GF-D8 (cell line): ENCODE measurements at regions not wholly inside any gene's neighbourhood (a gene's known extent, or its start where the extent isn't known, plus 50 kb on each side); places are given as distances from the start of the nearest gene placed in this dataset.
"Not testable (repeated sequence)": the region's sequence is repeated elsewhere in the genome, so short reads cannot be mapped to it uniquely, and the experiment has no call there.

Experiments used
- DNase-seq: peaks from one replicate; lab custom pipeline; 2025; lab: John Stamatoyannopoulos, UW

DNA sequence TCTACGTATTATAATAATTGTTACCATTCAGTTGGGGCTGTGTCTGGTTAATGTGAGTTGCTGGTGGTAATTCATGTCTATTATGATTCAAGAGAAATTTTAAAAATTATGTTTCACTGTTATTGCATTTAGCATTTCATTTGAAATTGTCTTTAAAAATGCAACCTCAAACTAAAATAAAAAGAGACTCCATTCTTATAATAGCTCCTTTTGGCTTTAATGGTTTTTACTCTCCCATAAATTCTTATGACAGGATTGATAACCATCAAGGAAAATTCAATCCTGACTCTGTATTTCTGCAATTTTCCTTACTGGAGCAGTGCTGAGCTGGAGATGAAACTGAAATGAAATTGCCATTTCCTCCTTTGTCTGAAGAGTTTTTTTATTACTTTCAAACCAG lies 262.7 kb downstream of the REEP3 start:
- DNase-seq = no peak

DNA sequence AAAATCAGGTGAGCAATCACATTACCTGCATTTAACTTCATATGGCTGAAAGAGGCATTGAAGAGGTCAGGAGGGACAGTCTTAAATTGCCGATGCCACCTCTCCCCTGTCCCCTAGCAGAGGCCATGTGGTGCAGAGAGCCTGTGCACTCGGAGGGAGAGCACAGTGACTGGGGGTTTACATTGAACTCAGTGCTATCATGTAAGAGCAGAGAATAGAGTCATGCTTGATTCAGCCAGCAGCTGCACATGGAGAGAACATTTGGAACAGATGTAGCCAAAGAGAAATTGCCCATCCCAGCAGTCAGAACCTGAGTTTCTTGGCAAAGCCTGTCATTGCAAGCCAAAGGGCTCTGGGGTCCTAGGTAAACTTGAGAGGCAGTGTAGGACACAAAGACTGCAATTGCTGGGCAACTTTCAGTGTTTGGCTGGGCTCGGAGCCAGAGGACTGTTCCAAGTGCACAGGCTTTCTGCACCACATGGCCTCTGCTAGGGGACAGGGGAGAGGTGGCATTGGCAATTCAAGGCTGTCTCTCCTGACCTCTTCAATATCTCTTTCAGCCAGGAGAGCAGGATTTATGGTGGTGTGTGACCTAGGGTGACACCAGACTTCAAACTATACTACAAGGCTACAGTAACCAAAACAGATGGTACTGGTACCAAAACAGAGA lies 267.1 kb downstream of the REEP3 start:
- no peak for DNase-seq

DNA sequence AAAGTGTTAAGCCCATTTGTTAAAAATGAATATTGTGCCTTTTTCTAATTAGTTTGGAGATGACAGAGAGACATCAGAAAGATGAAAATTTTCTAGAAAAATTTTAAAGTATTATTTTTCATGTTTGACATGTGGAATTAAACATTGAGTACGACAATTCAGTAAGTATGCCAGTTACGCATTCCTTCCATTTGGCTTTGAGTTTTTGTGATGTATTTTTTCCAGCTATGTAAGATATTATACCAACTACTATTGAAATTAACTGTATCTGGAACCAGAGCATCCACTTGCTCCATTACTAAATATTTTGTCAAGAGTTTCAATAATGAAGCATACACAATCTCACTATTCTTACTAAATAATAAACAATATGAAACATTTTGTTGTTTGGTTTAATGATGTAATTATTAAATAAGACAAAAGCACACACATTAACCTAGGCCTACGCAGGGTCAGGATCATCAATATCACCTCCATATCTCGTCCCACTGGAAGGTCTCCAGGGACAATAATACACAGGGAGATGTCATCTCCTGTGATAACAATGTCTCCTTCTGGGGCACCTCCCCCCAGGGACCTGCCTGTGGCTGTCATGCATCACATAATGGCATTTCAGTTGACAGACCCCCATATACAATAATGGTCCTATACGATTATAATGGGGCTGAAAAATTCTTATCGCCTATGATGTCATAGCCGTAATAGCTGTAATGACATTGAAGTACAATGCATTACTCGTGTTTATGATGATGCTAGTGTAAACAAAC lies 274.1 kb downstream of the REEP3 start:
- no peak for DNase-seq

DNA sequence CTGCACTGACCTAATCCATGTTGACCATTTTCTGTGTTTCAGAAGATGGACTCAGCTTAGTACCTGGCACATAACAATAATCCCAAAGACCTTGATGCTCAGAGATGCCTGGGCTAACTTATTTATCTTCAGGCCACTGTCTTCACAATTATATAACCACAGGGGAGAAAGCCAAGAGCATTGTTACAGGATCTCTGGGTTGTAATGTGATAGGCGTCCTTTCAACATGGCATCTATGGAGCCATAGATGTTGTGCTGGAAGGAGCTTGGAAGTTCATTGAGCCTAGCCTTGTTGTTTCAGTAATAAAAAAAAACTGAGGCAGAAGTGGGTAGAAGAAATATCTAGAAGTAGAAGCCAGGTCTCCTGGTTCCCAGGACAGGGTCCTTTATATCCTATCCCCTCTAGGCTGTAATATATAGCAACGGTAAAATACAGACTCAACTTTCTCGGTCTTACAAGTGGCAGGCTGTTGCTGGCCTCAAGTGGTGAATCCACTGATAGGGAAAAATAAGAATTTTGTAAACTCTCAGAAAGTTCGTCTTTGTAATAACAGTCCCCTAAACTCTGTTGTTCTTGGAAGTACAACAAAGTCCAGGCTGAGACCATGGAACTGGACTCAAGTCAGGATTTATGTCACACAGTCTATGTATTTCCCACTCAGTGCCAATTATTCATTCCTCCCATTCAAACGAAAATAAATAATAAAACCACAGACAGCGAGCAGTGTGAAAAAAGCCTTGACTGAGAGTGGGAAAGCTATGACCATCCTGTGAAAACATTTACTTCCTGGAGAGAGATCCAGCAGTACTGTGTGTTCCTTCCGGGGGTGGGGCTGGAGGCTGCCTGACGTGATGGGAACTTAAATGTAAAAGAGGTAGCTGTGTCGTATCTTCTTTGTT lies 277.6 kb downstream of the REEP3 start:
- no peak for DNase-seq

DNA sequence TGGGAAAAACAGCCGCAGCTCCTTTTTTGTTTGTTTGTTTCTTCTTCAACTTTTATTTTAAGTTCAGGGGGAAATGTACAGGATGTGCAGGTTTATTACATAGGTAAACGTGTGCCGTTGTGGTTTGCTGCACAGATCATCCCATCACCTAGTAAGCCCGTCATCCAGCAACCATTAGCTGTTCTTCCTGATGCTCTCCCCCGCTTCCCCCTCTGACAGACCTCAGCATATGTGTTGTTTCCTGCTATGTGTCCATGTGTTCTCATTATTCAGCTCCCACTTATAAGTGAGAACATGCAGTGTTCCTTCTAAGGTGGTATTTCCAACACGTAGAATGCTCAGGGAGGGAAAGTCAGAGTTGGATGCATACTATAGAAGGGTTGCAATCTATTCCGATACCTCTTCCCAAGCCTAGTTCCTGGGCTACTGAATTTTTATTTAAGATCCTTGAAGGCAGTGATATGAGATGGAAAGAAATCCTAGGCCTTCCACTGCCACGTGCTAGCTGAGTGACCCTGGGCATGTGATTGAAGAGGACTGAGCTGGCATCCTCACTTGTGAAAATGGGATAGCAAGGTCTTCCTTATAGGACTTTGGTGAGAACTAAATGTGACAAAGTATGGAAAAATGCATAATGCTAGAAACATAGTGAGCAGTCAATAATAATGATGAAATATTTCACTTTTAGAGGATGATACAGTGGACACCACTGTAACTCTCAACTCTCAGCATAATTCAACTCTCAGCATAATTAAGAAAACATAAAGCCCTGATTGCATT lies 278.5 kb downstream of the REEP3 start:
- DNase-seq = no peak

DNA sequence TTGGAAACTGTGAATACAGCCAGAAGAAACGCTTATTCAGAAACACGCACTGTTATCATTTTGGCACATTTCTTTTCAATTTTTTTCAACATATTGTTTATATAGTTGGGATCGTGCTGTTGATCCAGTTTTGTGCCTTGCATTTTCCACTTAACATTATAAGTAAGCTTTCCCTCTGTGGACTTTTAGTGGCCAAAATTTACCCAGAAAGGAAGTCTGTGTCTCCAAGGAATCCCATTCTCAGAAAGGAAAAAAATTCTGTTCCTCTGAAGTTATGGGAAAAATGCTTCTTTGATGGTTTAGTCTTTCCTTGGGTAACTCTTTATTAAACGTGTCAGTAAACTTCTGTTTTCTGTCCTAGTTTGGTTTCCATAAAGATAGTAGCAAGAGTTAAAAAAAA lies 280.0 kb downstream of the REEP3 start:
- no peak for DNase-seq

DNA sequence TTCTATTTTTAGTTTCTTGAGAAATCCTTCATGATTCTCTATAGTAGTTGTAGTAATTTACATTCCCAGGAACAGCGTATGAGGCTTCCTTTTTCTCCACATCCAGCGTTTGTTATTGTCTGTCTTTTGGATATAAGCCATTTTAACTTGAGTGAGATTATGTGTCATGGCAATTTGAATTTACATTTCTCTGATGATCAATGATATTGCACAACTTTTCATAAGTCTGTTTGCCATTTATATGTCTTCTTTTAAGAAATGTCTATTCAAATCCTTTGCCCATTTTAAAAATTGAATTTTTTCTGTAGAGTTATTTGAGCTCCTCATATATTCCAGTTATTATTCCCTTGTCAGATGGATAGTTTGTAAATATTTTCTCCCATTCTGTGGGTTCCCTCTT lies 285.1 kb downstream of the REEP3 start:
- no peak for DNase-seq

DNA sequence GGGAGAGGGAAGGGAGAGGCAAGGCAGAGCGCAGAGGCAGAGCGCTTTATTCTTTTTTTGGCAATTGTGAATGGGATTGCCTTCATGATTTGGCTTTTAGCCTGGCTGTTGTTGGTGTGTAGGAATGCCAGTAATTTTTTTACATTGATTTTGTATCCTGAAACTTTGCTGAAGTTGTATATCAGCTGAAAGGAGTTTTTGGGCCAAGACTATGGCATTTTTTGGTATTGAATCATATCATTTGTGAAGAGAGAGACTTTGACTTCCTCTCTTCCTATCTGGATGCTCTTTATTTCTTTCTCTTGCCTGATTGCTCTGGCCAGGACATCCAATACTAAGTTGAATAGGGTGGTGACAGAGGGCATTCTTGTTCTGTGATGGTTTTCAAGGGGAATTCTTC lies 291.3 kb downstream of the REEP3 start:
- DNase-seq = no peak

DNA sequence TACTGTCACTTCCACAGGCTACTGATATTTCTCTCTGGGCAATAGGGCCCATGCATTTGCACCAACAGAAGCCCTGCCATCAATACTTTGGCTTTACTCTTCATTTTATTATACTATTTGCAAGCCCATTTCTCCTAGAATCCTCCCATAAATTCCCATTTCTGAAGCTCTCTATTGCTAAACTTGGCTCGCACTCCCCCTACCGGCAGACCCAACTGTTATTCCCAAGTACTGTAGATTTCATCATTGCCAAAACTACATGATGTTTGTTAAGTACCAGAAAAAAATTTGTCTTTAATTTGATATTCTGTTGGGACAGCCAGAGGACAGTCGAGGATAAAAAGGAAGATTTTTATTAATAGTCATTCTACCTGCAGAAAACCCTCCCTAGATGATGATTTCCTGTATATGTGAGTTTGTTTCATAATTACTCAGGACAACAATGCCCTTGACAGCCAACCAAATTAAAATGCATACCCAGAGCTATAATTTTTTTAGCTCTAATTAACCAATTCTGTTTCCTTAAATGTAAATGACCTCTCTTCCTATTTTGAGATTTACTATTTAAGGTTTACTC lies 298.6 kb downstream of the REEP3 start:
- DNase-seq = no peak

DNA sequence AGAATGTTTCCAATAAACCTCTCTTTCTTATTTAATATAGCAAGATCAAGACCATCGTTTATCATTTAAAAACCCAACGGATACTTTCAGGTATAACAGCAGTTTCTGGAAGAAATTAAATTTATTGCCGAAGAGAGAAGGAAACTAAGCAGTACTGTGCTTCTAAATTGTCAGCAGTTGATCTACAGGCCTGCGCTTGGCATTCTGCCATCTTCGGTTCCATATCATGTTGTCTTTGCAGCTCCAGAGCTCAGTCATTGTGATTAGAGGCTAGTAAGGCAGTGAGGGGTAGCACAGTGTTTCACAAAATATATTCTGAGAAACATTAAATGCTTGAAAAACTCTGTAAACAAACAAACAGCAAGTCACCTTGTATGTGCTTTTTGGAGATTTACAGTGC lies 301.3 kb downstream of the REEP3 start:
- no peak for DNase-seq

DNA sequence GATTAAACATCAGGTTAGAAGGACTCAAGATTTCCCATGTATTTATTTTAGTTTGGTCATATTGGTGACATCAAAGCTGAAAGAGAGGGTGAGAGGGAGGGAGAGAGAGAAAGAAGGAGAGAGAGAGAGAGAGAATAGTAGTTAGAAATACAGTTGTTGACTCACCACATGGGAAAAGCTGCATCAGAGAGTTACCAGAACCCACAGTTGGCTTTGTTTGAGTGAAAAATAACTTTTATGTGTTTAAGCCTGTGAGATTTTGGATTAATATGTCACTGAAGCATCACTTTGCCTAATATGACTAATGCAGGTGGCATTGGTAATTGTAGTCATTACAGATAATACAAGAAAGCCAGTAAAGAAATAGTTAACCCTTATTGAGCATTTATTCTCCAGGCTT lies 303.9 kb downstream of the REEP3 start:
- no peak for DNase-seq

DNA sequence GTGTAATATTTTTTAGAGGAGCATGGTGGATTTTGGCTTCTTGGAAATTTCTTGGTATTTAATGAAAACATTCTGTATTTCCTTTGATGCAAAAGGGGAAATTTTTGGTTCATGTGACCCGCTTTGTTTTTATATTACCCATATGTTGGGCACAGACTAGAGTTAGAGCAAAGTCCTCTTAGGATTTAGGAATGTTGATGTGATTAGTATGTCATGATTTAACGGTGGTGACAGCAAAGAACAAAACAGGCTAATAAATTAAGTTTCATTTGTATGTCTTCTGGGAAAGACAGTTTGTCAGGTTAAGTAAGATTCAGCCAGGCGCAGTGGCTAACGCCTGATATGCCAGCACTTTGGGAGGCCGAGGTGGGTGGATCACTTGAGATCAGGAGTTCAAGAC lies 304.6 kb downstream of the REEP3 start:
- no peak for DNase-seq

DNA sequence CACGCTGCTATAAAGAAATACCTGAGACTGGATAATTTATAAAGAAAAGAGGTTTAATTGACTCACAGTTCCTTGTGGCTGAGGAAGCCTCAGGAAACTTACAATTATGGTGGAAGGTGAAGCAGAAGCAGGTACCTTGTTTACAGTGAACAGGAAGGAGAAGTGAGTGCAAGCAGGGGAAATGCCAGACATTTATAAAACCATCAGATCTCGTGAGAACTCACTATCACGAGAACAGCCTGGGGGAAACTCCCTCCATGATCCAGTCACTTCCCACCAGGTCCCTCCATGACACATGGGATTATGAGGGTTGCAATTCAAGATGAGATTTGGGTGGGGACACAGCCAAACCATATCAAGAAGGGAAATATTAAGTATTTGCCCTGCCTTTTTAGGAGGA lies 305.8 kb downstream of the REEP3 start:
- DNase-seq = not testable (repeated sequence)

DNA sequence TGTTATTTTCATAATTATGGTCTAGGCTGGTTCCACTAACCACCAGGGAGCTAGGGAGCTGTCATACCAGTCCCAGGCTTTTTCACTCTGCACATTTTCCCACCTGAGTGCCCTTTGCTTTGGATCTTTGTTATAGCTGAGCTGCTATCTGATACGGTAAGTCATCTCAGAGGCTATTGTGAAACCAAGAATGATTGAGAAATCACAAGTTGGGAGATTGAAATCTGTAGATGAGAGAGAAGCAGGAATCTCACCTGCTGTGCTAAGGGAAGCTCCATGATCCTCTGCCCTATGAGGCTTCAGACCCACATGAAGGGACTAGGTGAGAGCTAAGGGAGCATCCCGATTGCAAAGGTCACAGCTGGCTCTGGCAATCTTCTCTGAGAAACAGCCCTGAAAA lies 307.8 kb downstream of the REEP3 start:
- DNase-seq = no peak

DNA sequence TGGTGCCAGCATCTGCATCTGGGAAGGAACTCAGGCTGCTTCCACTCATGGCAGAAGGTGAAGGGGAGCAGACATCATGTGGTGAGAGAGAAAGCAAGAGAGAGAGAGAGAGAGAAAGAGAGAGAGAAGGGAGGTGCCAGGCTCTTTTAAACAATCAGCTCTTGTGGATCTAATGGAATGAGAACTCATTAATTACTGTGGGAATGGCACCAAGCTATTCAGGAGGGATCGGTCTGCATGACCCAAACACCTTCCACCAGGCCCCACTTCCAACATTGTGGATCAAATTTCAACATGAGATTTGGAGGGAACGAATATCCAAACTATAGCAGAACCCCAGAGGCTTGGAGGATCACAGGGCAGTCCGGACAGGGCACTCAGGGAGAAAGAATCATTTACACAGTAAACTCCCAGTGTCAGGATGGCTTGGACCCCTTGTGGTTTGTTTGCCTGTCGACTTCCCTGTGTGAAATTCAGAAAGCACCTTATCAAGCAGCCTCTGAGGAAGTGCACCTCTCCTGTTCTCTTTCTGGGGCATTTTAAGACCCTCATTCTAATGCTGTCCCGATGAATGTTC lies 308.5 kb downstream of the REEP3 start:
- DNase-seq = no peak

DNA sequence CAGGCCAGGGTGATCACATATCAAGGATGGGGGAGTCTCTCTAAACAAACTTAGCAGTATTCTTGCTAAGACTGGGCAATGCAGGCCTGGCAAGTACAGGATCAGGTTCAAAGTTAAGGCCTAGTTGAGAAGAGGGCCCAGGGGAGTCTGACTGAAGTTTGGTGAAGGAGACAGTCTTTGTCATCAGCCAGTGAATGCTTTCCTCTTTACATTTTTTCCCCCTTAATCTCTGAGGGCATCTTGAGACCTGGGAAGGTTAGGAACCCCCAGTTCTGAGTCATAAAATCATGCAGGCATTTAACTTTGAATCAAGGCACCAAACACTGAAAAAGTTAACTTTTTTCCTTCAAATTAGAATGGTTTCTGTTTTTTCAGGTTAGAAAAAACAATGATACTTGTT lies 311.5 kb downstream of the REEP3 start:
- DNase-seq = no peak

DNA sequence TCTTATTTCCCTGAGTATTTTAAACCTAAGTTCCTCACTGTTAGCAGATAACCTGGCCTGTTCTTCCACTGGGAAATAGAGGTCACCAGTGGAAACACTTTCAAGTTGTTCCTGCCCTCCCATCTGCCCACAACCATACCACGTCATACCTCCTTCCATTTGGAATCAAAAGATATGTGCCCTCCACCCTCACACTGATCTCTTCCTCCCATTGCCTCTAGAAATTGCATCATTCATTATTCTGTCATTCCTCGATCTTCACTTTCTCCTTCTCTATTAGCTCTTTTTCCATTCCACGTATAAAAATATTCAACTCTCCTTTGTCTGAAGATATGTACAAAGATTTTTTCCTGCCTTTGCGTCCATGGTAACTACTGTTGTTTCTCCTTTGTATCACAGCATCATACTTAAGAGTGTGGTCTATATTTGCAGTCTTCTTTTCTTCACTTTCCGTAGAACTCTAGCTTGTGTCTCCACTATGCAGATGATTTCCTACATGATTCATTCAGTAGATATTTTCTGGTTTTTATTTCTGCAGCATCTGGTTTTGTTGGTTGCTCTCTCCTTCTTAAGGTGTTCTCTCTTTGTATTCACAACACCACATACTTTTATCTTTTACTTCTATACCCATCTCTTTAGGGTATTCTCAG lies 312.3 kb downstream of the REEP3 start:
- no peak for DNase-seq

DNA sequence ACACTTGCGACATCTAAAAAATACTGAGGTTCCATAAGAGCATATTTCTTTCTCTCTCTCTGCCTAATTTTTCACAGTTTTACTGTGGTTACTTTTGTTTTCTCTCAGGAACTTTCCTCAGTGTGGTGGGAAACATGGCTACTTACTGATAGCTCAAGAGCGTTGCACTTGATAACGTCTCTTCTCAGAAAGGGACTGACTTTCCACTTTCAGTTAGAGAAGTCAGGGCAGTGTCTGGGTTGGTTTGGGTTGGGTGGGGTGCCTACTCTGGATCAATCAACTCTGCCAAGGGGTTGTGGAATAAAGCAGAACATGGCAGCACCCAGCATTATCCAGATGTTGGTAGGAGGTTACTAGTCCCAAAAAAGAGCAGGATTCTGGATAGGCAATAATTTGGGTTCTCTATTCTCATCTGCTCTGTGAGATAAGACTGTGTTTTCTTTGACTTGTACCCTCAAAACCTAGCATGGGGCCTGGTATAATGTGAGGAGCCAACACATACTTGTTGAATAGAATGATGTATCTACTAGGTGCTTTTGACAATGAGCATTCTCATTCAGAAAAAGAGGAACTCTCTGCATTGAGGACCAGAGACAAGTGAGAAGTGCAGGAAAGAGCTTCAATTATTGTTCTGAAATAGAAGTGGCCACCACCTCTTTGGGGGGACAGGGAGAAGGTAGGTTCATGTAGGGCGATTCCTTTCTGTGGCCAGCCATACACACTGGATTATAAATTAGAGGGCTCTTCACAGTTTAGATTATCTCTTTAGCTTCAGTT lies 315.7 kb downstream of the REEP3 start:
- DNase-seq = no peak

DNA sequence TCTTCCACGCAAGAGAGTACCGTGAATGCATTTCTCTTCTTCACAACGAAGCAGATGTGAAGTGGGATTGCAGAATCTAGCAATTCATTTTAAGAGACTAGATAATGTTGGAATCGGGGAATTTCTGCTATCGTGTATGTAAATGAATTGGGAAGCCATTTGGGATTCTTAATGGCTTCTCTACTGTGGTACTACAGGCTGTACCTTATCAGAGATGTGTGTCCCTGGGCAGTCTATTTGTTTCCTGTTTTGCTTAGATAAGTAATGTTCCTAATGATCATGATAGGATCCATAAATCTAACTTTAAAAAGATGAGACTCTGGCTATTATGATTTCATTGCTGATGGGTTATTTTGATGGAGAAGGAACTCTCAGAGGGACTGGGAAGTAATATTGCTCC lies 320.6 kb downstream of the REEP3 start:
- DNase-seq = no peak

DNA sequence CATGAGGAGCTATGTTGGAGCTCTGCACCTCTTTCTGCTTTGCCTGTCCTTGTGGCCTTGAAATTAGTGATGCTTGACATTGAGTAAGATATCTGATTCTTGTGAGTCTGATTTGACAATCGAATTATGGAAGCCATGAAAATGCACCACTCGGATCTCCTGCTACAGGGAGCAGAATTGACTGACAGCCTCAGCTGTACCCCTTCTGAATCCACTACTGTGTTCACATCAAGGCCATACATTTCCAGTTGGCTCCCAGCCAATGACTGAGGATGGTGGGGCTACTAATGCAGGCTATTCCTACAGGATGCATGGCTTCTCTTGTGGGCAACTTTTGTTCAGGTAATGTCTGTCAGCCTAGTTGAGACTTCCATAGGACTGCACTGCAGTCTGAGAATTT lies 321.9 kb downstream of the REEP3 start:
- DNase-seq = no peak
